C4-2B (cell line): ENCODE measurements at regions not wholly inside any gene's neighbourhood (a gene's known extent, or its start where the extent isn't known, plus 50 kb on each side); places are given as distances from the start of the nearest gene placed in this dataset.

Experiments used
- CTCF ChIP-seq: fragments of 450-650 bp; conservative IDR thresholded peaks from 2 replicates; pipeline ENCODE4 v1.5.1; 2017; ENCODE audit warnings: mild to moderate bottlenecking
- ZFX ChIP-seq: fragments of 450-650 bp; IDR thresholded peaks from 2 replicates; pipeline ENCODE4 v1.6.1; 2017

- TF ChIP-seq CTCF: no peak
- TF ChIP-seq ZFX: no peak
These were observed 76.3 kb upstream of the CCDC39 start for GRCh38 chr3:180755556-180755955.
